ENCODE measurements at regions not wholly inside any gene's neighbourhood (a gene's known extent, or its start where the extent isn't known, plus 50 kb on each side); places are given as distances from the start of the nearest gene placed in this dataset.

DNA sequence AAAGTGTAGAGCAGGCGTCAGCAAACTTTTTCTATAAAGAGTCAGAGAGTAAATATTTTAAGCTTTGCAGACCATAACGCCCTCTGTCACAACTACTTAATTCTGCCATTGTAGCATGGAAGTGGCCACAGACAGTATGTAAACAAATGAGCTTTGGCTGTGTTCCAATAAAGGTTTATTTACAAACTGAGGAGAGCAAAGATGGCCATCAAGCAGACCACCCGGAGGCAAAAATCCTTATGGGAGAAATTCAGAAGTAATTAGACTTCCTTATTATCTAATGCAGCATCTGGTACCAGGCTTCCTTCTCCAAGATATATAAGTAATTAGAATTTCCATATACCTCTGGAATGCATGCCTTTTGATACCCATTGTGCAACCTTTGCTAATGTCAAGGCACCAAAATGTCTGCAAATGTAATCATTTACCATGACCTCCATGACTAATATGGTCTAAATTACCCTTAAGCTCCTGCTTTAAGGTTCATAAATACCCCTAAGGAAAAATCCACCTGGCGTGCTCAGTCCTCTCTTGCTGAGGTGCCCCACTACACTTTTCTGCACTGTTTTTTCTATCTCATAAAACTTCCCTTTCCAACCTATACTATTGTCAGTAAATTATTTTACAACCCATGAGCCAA lies 377.8 kb downstream of the MATN1 start:
- no peak for DNase-seq

DNA sequence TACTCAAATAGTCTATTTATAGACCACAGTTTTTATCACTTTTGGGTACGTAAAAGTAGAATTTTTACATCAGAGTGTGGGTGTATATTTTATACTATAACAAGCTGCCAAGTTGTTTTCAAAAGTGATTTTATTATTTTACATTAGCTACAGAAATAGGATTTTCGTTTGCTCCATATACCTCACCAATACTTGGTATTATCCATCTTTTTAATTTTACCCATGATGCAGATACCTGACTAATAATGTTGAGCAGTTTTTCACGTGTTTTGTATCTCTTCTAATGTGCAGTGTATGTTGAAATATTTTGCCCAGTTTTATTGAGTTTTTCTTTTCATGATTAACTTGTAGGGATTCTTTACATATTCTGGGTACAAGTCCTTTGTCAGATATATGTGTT lies 379.8 kb downstream of the MATN1 start:
- no peak for DNase-seq

DNA sequence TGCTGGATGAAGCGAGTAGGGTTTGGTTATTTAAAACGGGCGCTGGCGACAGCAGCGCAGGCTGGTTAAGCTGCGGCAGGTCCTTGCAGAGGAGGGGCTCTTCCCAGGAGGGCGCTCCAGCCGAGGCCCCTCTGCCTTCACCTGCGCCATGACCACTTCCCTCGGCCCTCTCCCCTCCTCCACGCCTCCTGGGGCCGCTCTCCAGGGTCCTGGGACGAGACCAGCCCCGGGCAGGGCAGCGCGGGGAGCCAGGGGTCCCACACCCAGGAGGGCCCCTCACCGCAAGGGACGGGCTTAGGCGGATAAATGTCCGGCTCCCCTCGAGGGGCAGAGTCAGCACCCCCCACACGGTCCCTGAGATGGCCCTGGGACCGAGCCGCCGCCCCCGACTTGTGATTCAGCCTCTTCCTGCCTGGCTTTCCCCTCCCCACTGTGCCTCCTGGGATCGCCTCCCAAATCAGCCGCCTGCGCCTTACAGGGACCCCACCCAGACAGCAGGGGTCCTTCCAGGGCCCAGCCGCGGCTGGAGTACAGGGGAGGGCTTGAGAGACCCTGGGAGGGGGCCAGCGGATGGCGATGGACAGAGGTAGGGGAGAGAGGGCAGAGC lies 380.7 kb downstream of the MATN1 start:
- no peak for DNase-seq

DNA sequence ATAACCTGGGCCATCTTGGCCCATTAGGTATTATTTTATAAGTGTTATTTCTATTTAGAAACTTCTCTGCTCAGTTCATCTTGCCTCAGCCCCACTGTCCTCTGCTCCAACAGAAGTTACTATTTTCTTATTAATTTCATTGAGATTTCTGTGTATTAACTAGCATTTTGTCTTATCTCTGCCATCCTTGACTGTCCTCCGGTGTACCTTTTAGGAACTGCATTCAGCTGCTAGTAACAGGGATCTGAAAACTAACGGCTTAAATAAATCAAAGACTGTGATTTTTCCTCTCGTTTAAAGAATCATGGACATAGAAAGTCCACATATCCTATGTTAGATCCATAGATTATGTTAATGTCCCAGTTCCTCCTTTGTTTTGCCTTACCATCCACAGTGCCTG lies 382.5 kb downstream of the MATN1 start:
- no peak for DNase-seq

DNA sequence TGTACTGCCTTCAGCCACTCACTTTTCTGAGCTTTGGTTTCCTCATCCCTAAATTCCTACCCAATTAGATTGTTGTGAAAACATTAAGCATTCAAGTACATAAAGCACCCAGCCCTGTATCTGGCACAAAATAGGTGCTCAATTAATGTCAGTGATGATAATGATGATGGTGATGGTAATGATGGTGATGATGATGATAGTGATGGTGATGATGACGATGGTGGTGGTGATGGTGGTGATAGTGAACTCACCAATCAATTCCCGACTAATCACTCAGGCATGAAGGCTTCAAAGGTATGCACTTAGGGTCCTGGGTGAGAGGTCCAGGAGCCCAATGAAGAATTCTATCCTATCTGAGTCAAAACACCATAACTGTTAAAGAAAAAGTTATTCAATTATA lies 383.5 kb downstream of the MATN1 start:
- DNase-seq = no peak

DNA sequence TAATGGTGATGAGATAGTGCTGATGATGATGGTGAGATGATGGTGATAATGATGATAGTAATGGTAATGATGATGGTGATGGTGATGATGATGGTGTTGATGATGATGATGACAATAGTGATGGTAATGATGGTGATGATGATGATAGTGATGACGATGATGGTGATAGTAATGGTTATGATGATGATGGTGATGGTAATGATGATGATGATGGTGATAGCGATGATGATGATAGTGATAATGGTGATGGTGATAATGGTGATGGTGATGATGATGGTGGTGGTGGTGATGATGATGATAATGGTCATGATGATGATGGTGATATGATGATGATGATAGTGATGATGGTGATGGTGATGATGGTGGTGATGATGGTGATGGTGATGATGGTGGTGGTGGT lies 384.6 kb downstream of the MATN1 start:
- no peak for DNase-seq

DNA sequence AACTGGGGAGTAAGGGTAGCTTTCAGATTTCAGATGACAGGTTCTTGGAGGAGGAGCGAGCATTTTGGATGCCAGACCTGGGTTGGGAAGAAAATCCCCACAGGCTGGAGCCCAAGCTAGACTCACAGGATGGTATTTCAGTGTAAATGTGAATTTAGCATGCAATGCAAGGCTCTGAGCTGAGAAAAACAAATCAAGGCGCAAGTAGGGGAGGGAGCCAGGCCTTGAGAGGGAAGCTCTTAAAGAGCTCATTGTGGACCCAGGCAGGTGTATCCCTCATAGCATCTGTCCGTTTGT lies 386.1 kb downstream of the MATN1 start:
- no peak for DNase-seq

DNA sequence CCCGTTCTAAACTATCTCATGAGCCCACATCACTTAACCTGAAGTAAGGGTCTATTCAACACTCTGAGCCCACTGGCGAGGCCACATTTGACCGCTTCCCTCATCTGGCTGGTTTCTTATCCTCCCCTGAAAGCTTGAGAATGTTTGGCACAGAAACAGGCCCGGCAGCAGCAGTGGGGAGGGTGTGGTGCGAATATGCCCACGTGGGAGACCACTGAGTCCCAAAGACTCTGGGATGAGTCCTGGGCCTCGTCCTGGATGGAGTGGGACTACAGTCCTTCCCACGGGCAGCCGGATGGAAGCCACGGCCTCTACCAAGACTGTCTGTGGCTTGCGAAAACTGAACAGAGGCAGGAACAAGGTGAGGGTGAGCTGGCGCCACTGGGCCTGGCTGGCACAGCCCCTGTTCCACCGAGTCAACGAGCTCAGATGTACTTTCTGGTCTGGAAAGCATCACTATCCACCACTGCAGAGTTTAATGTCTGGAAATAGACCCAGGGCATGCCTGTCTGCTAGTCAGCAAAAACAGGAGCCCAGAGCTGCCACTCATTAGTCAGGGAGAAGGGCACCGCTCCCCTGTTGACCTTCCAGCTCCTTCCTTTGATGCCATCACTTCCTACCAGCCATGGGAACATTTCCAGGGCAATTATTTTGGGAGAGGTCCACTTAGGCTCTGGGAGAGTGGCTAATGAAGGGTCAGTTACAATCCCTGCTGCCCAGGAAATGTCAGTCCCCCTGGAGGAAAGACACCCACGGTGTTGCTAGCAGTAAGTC lies 386.6 kb downstream of the MATN1 start:
- DNase-seq = no peak

DNA sequence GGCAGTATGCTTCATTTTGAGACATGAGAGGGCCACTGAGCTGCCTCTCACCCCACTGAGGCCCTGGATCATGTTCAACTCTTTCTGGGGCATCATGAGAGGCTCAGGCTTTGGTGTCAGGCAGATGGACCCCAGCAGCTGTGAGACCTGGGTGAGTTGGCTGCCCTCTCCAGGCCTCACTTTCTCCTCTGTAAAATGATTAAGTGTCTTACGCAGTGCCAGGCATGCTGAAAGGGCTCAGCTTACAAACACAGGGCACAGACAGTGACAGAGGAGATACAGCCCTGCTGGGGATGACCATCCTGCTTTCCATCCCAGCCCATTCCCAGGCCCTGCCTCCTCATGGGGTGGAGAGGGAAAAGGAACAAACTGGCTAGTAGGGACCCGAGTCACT lies 387.4 kb downstream of the MATN1 start:
- no peak for DNase-seq

DNA sequence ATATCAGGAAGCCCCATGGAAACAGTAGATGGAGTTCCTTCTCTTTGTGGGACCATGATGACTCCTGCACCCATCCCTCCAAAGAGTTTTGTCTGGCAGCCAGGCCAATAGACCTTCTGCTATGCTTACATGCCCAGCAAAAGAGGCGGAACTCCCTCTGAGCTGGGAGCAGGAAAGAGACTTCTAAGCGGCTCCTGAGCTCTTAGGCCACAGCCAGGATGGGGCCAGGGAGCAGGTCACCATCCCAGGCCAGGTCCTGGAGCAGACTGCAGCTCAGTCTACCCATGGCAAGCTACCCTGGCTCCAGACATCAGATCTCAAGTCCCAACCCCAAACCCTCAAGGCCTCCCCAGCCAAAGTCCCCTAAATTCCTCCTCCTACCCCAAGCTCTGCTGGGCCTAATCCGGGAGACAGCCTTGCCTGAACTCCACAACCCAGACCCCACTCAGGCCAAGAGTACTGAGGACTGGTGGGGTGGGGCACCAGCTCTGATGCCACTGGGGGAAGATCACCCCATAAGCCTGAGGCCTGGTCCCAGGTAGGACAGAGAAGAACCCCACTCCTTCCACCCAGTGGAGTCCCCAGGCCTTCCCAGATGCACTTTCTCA lies 387.9 kb downstream of the MATN1 start:
- DNase-seq = no peak

DNA sequence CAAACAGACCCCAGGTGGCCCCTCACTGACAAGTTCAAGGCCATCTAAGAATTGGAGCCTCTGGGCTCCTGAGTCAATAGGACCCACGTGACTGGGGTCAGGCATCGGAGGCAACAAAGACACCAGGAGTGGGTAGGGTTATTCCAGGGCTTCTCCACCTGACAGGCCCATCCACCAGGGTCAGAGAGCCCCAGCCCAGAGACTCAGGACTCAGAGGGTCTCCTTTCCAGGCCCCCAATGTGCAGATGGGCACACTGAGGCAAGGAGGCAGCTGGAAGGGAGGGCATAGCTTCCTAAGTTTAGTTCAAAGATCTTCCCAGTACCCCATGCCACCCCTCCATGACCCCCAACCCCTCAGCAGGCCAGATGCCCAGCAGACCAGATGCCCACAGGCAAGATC lies 388.6 kb downstream of the MATN1 start:
- no peak for DNase-seq

DNA sequence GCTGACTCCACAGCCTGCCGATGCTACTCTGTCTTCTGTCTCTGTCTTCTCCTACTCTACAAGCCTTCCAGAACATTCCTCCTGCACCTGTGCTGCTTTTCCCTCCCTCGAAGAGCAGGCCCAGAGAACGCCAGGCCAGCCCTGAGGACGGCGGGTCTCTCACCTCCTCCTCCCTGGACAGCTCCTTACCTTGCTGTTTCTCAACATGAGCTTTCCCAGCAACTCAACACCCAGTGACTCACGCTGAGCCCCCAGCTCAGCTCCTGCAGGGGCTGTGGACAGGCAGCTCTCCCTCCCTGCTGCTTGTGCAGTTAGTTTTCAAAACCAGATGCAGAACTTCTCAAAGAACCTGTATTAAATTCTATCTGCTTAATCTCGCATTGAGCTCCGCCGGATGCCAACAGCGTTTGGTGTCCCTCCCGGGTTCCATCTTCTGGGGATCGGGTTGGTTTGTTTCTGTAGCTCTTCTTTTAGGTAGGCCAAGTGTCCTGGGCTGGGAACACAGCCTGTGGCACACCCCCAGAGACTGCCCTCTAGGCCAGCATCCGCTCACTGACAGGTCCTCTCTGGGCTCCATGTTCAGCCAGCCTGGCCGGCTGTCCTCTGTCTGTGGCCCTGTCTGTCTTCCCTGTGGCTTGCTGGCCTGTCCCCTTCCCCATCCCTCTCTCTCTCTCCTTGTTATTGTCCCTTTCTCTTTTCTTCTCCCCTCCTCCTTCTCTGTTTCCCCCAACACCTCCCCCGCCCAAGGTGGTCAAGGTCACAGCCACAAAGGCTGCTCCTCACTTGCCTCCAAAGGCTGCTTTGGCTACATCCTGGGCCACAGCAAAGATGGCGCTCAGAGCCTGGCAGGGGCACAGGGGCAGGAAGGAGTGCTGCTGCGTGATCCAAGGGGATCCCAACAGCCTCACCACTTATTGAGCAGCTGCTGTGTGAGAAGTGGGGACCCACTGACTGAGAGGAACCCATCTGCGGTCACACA lies 391.0 kb downstream of the MATN1 start:
- DNase-seq = no peak

DNA sequence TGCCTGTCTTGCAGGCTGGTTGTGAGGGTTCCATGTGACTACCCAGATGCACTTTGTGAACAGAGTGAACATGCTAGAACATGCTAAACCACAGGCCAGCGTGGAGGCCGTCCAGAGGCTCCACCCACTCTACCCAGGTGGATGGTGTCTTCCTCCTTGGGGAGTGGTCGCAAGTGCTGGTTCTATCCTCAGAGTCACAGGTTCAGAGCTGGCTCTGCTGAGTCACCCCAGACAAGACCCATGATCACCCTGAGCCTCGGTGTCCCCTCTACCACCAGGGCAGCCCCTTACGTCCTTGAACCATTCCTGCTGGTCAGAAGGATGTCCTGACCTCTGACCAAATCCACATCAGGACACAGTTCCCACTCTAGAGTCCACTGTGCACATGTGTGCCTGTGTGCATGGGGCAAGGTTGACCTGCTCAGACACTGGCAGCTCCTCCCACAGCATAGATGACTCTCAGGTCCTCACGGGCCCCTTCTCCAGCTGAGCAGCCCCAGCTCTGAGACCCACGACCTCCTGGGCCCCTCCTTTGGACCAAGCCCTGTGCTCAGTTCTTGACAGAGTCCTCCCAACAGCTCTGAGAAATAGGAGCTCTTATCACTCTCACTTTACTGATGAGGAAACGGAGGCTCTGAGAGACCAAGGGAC lies 391.8 kb downstream of the MATN1 start:
- no peak for DNase-seq

DNA sequence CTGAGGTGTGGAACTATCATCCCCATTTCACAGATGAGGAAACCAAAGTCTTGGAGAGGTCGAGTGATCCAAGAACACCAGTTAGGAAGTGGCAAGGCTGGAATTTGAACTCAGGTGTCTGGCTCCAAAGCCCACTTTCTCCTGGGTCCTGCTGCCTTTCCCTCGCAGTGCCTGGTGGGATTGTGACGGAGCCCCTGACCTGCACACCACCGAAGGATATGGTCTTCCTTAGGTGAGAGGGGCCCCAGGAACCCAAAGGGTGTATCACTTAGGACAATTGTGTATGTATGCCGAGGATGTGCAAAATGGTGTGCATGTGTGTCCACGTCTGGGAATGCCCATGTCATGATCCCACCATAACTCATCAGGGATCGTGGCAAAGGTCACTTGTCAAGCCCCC lies 392.7 kb downstream of the MATN1 start:
- no peak for DNase-seq

DNA sequence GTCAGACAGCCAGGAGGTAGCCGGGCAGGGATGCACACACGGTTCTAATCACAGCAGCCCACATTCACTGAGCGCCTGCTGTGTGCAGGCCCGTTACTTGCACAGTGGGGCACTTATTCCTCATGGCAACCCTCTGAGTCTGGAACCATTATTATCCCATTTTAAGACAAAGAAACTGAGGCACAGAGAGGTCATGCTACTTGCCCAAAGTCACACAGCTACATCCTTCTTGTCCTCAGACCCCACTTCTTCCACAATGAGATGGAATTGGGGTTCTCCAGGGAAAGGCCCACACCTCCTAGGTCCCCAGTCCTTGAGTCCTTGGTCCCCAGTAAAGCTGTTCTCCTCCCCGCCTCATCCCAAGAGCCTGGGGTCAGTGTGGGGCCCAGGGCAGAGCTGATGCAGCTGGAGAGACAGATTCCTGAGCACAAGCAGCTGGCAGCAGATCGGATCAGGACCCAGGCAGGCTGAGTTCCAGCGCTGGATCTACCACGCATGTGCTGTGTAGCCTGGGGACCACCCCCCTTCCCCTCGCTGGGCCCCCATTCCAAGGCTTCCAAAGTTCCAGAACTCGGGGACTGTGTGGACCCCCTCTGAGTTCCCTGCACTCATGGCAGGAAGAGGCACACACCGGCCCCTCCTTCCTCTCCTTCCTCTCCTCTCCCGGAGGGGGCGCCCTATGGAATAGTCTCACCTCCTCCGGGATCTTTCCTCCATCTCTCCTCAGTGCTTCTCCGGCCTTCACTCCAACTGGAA lies 393.4 kb downstream of the MATN1 start:
- no peak for DNase-seq

DNA sequence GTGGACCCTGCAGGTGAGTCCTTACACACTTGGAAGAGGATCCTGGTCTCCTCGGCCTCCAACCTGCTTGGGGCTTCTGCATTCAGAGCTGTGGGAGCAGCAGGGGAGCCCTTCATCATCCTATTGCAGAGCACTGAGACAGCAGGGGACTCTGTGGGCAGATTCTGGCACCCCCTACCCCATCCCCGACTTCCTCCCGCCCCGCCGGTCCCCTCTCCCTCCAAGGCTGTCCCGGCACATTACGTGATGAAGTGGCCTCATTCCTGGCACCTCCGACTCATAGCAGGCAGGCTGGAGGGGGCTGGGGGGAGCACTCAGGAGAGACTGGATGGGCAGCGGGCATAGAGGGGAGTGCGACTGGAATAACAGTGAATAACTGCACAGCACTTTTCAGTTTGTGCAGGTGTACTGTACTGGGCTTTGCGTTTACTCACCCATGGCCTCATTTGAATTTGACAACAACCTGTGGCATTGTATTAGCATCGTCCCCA lies 394.1 kb downstream of the MATN1 start:
- no peak for DNase-seq

DNA sequence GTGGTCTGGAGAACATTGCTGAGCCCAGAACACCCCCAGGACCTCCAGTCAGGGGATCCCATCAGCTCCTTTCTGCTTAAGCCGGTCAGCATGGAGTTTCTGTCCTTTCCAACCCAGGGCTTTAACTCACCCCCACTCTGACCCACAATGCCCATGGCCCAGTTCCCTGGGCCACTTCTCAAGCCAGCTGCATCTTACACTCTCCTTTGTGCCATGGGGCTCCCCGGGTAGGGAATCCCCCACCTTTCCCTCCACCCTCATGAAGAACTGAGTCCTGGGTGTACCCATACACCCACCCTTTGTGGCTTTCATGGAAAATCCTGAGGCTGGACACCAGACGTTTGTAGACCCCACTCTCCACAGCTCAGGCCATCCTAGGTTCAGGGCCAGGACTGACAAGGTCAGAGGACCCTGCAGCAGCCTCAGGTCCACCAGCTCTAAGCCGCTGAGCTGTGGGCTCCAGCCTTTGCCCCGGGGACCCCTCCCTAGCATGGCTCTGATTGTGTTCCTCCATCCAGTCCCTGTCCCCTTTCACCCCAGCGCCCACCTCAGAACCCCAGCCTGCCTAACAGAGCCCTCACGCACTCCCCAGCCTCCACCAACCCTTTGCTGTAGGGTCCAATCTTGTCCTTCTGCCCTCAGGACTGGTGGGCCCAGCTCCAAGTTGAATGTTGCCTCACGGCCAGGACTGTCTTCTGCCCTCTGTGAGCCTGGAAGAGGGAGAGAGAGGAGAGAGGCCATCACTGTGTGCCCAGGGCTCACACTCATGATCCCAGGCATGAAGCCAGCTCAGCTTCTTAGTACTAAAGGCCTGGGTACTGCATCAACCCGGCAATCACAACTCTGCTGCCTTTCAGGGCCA lies 394.8 kb downstream of the MATN1 start:
- no peak for DNase-seq

DNA sequence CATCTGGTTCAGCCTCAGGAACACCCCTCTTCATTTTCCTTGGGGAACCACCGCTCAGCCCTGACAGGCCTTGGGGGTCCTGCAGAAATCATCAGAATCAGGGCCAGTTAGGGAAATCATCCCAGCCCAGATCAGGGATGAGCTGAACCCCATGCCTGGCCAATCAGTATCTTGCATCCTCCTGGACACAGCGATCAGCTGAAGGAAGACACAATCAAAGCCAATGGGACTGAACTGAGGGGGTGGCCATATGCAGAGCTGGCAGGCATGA lies 395.4 kb downstream of the MATN1 start:
- DNase-seq = no peak

DNA sequence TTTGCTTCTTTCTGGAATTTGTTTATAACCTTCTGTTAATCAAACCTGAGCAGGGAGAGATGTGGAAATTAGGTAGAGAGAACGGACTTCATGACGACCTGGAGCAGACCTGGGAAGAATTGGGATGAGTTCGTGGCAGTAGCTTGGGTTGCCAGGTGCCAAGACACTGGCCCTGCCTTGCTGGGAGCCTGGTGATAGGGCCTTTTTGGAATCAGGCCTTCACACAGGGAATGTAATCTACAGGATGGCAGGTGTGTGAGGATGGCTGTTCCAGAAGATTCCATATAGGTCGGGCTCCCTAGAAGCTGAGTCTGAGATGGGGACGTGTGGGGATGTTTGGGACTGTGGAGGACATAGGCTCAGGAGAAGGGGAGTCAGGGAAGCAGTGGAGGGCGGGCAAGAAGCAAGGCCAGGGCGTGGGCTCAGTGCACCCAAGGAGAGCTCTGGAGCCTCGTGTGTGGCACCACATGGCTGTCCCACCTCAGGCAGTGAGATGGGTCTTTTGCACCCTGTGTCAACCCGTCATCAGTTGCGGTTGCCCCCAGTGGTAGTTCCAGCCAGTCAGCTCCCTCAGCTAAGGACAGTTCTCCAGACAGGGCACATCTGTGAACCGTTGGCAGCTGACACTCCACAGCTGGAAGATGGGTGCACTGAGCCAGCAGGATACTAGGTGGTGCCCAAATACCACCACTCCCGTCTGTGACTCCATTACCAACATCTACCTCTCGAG lies 395.9 kb downstream of the MATN1 start:
- no peak for DNase-seq

DNA sequence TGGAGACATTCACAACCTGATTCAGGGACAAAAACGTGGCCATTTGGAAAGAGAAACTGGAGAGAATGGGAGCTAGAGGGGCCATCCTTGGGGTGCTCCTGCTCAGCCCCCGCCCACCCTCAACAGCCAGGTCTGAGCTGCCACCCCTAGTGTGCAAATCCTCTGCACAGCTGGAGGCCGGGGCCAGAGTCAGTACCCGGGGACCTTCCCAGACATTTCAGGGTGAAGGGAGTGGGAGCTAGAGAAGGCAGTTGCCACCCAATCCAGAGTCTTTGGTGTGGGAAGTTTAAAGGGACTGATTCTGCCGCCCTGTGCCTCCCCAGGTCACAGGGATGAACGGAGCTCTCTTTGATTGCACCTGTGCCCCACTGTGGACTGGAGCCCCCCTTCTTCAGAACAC lies 397.4 kb downstream of the MATN1 start:
- no peak for DNase-seq
